ENCODE measurements at regions not wholly inside any gene's neighbourhood (a gene's known extent, or its start where the extent isn't known, plus 50 kb on each side); places are given as distances from the start of the nearest gene placed in this dataset.

DNA sequence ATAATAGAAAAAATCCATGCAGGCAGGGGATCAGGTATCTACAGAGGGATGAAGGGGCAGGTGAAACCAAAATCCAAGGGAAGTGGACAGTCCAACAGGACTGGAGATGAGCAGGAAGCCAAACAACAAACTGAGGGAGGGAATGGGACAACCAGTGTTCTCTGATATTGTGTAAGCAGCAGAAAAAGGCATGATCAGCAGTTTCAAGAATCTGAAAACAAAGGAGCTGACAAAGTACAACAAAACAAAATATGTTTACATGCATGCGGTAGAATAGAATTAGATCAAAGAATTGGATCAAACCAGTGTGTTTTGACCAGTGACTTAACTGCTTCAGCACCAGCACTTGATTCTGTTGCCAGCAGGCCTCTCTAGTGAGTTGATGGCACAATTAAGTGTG, 729.7 kb downstream of the RFPL4B start:
- TF ChIP-seq, protein P1, sequence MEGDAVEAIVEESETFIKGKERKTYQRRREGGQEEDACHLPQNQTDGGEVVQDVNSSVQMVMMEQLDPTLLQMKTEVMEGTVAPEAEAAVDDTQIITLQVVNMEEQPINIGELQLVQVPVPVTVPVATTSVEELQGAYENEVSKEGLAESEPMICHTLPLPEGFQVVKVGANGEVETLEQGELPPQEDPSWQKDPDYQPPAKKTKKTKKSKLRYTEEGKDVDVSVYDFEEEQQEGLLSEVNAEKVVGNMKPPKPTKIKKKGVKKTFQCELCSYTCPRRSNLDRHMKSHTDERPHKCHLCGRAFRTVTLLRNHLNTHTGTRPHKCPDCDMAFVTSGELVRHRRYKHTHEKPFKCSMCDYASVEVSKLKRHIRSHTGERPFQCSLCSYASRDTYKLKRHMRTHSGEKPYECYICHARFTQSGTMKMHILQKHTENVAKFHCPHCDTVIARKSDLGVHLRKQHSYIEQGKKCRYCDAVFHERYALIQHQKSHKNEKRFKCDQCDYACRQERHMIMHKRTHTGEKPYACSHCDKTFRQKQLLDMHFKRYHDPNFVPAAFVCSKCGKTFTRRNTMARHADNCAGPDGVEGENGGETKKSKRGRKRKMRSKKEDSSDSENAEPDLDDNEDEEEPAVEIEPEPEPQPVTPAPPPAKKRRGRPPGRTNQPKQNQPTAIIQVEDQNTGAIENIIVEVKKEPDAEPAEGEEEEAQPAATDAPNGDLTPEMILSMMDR (IDR thresholded peaks at IDR 0.05; ENCODE audit: low read depth, low read length), result no peak
- H3K9me3 ChIP-seq, result no peaks in the 10 kb centered on the region

DNA sequence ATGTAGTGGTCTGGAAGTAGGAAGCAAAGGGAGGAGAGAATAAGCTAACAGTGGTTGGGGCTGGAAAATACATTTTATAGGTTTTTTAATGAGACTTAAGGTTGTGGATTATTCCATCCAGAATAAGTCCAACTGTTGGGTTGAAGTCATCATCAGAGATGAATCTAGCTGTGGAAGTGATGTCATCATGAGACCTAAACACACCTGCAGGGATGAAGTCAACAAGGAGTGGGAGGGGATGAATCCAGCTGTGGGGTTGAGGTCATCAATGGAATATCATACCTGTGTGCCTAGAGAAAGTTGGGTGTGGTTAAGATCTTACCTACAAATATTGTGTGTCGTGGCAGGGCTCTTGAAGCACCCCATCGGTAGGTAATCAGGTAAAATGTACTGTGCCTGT, 730.7 kb downstream of the RFPL4B start:
- H3K9me3 ChIP-seq, result no peaks in the 10 kb centered on the region
- no peak for DNase-seq
- TF ChIP-seq, protein P1 (IDR thresholded peaks at IDR 0.05; ENCODE audit: low read depth, low read length), result no peak
- no peaks in the 10 kb centered on the region for H3K36me3 ChIP-seq
- H3K4me1 ChIP-seq, result no peaks in the 10 kb centered on the region
- H3K27me3 ChIP-seq, result no peaks in the 10 kb centered on the region
- H3K4me3 ChIP-seq (ENCODE audit: low read depth, low read length), result no peak overlapping the region

More for the DNA sequence above, 729.7 kb downstream of the RFPL4B start:
- Histone ChIP-seq H3K4me3 (ENCODE audit: low read depth, low read length) (no peak overlapping the region), H3K36me3 (no peaks in the 10 kb centered on the region), H3K27me3 (no peaks in the 10 kb centered on the region), H3K4me1 (no peaks in the 10 kb centered on the region)
- DNase-seq, result no peak

GRCh38 chr6:113078791-113079190, 731.7 kb downstream of the RFPL4B start:
- DNase-seq, result no peak
- no peak overlapping the region for H3K4me3 ChIP-seq (ENCODE audit: low read depth, low read length)
- H3K27me3 ChIP-seq, result no peaks in the 10 kb centered on the region
- H3K36me3 ChIP-seq, result no peaks in the 10 kb centered on the region
- no peaks in the 10 kb centered on the region for H3K9me3 ChIP-seq
- TF ChIP-seq, protein P1 (IDR thresholded peaks at IDR 0.05; ENCODE audit: low read depth, low read length), result no peak
- no peaks in the 10 kb centered on the region for H3K4me1 ChIP-seq

- no peaks in the 10 kb centered on the region for H3K27me3 ChIP-seq
- no peaks in the 10 kb centered on the region for H3K4me1 ChIP-seq
- no peaks in the 10 kb centered on the region for H3K36me3 ChIP-seq
- TF ChIP-seq, protein P1 (IDR thresholded peaks at IDR 0.05; ENCODE audit: low read depth, low read length), result no peak
- DNase-seq, result no peak
- H3K4me3 ChIP-seq (ENCODE audit: low read depth, low read length), result no peak overlapping the region
- H3K9me3 ChIP-seq, result no peaks in the 10 kb centered on the region
These were observed 735.6 kb downstream of the RFPL4B start for GRCh38 chr6:113082745-113083144.

GRCh38 chr6:113083947-113084346, 736.8 kb downstream of the RFPL4B start:
- TF ChIP-seq, protein P1 (IDR thresholded peaks at IDR 0.05; ENCODE audit: low read depth, low read length), result no peak
- Histone ChIP-seq H3K9me3 (no peaks in the 10 kb centered on the region), H3K4me3 (ENCODE audit: low read depth, low read length) (no peak overlapping the region), H3K27me3 (no peaks in the 10 kb centered on the region), H3K4me1 (no peaks in the 10 kb centered on the region), H3K36me3 (no peaks in the 10 kb centered on the region)
- no peak for DNase-seq

DNA sequence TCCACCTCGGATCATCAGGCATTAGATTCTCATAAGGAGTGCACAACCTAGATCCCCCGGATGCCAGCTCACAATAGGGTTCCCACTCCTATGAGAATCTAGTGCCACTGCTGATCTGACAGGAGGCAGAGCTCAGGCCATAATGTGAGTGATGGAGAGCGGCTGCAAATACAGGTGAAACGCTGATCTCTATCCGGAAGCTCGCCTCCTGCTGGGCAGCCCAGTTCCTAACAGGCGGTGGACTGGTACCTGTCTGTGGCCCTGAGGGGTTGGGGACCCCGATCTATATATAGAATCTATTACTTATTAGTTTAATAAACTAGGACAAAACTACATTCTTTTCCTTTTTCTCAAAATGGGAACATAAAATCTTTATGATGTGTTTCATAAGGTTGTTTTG, 741.9 kb downstream of the RFPL4B start:
- no peak overlapping the region for H3K4me3 ChIP-seq (ENCODE audit: low read depth, low read length)
- H3K27me3 ChIP-seq, result no peaks in the 10 kb centered on the region
- TF ChIP-seq, protein P1 (IDR thresholded peaks at IDR 0.05; ENCODE audit: low read depth, low read length), result peak; percentile 21; the same call in 1 of the 2 replicates
- H3K9me3 ChIP-seq, result no peaks in the 10 kb centered on the region
- H3K4me1 ChIP-seq, result peaks cover 5% of the 10 kb centered on the region
- H3K36me3 ChIP-seq, result no peaks in the 10 kb centered on the region
- no peak for DNase-seq
